Upper lobe of left lung (tissue), 6 donors: ENCODE measurements at regions not wholly inside any gene's neighbourhood (a gene's known extent, or its start where the extent isn't known, plus 50 kb on each side); places are given as distances from the start of the nearest gene placed in this dataset.

ENCODE experiments used
- ATAC-seq, 2 donors: fragments of 200-7000 bp; cut with Tn5 transposase; one replicate each; pipeline ENCODE4 v1.9.1; 2022; ENCODE audit warnings: mild to moderate bottlenecking in 2 of 2, moderate library complexity in 2 of 2; ENCODE audit not compliant: low FRiP score in 2 of 2
- DNase-seq, 2 donors: peaks; one replicate each; pipeline ENCODE4 v3.0.0-alpha.2; 2019 to 2020
- H3K27ac ChIP-seq, 4 donors: fragments of 200-600 bp; sonication (generic); one replicate each; pipeline ENCODE4 v1.5.1; 2016 to 2019
- H3K27me3 ChIP-seq, 4 donors: fragments of 200-600 bp; sonication (generic); one replicate each; pipeline ENCODE4 v1.5.1; 2017 to 2019
- H3K36me3 ChIP-seq, 4 donors: fragments of 200-600 bp; sonication (generic); one replicate each; pipeline ENCODE4 v1.5.1; 2016 to 2019
- H3K4me1 ChIP-seq, 4 donors: fragments of 200-600 bp; sonication (generic); one replicate each; pipeline ENCODE4 v1.5.1; 2018 to 2019
- H3K4me3 ChIP-seq, 4 donors: fragments of 200-600 bp; sonication (generic); one replicate each; pipeline ENCODE4 v1.5.1; 2017 to 2019; ENCODE audit warnings: mild to moderate bottlenecking in 2 of 4, moderate library complexity in 1 of 4
- H3K9me3 ChIP-seq, 4 donors: fragments of 200-600 bp; sonication (generic); one replicate each; pipeline ENCODE4 v1.5.1; 2018 to 2019
- CTCF ChIP-seq, 6 experiments: fragments of 450-650 bp in 4 of 6; fragments of 200-600 bp in 2 of 6; sonication (generic) in 2 of 6; IDR thresholded peaks; one replicate each; pipeline ENCODE4 v1.5.1; 2016 to 2019; ENCODE audit warnings: antibody characterized with exemption in 6 of 6
- EP300 ChIP-seq, 4 donors: sonication (generic); formaldehyde crosslinking; IDR thresholded peaks; one replicate each; pipeline ENCODE4 v1.5.1; 2017; ENCODE audit warnings: antibody characterized with exemption in 4 of 4, control low read depth in 2 of 4
- POLR2A ChIP-seq, 4 donors: fragments of 450-650 bp; IDR thresholded peaks; one replicate each; pipeline ENCODE4 v1.5.1; 2016 to 2017; ENCODE audit warnings: antibody characterized with exemption in 4 of 4, mild to moderate bottlenecking in 2 of 4
- POLR2AphosphoS5 ChIP-seq, 2 donors: sonication (generic); formaldehyde crosslinking; IDR thresholded peaks; one replicate each; pipeline ENCODE4 v1.5.1; 2017; ENCODE audit warnings: antibody characterized with exemption in 2 of 2
- WGBS, 2 donors: methylation state at CpG; one replicate each; pipeline ENCODE4 v1.1.5; 2017 to 2018; 5-methylcytosine and 5-hydroxymethylcytosine counted together
- donor health status: DM: no; HTN: no; CAD: no; lungs with moderate emphysema.
- donor health status: DM: no; HTN: yes; CAD: no; lungs with severe emphysema.

- ATAC-seq (no peak), DNase-seq (no peak)
- Histone ChIP-seq H3K27ac (no peak overlapping the region), H3K4me3 (no peak overlapping the region), H3K36me3 (no peaks in the 10 kb centered on the region), H3K9me3 (no peaks in the 10 kb centered on the region), H3K4me1 (no peaks in the 10 kb centered on the region), H3K27me3 (no peaks in the 10 kb centered on the region)
- TF ChIP-seq CTCF (IDR thresholded peaks at IDR 0.05) (no peak), EP300 (IDR thresholded peaks at IDR 0.05) (no peak)
Observed at GRCh38 chr2:77995161-77995560, 473.0 kb upstream of the LRRTM4 start.

GRCh38 chr2:77999376-77999775 is 477.2 kb upstream of the LRRTM4 start:
- Histone ChIP-seq H3K4me1 (no peaks in the 10 kb centered on the region), H3K36me3 (no peaks in the 10 kb centered on the region), H3K9me3 (no peaks in the 10 kb centered on the region), H3K4me3 (no peak overlapping the region), H3K27ac (no peak overlapping the region), H3K27me3 (no peaks in the 10 kb centered on the region)
- WGBS, 2 donors: 48 to 65% methylated on average over 1 of the region's 1 CpG
- DNase-seq (no peak), ATAC-seq (no peak)
- TF ChIP-seq CTCF (IDR thresholded peaks at IDR 0.05): no peak
- no peak for TF ChIP-seq POLR2A (IDR thresholded peaks at IDR 0.05)
- no peak for TF ChIP-seq POLR2AphosphoS5 (IDR thresholded peaks at IDR 0.05)
- TF ChIP-seq EP300 (IDR thresholded peaks at IDR 0.05): no peak

- Histone ChIP-seq H3K4me1 (no peaks in the 10 kb centered on the region), H3K4me3 (no peak overlapping the region), H3K9me3 (peaks cover 0 to 4% (median 0%) of the 10 kb centered on the region in 4 donors), H3K27me3 (no peaks in the 10 kb centered on the region), H3K27ac (no peak overlapping the region), H3K36me3 (no peaks in the 10 kb centered on the region)
- no peak for DNase-seq
- ATAC-seq: no peak
- no peak for TF ChIP-seq POLR2AphosphoS5 (IDR thresholded peaks at IDR 0.05)
- no peak for TF ChIP-seq EP300 (IDR thresholded peaks at IDR 0.05)
- no peak for TF ChIP-seq CTCF (IDR thresholded peaks at IDR 0.05)
- TF ChIP-seq POLR2A (IDR thresholded peaks at IDR 0.05): no peak
Observed at GRCh38 chr2:78009289-78009688, 487.1 kb upstream of the LRRTM4 start.

GRCh38 chr2:78011251-78011650 is 489.1 kb upstream of the LRRTM4 start:
- H3K36me3 ChIP-seq: no peaks in the 10 kb centered on the region
- H3K9me3 ChIP-seq: peaks cover 0 to 4% (median 0%) of the 10 kb centered on the region in 4 donors
- ATAC-seq (no peak), DNase-seq (no peak)
- H3K4me3 ChIP-seq: no peak overlapping the region
- WGBS, 2 donors: 76 to 81% methylated on average over 2 of the region's 2 CpGs
- H3K27ac ChIP-seq: no peak overlapping the region
- no peak for TF ChIP-seq POLR2A (IDR thresholded peaks at IDR 0.05)
- no peak for TF ChIP-seq POLR2AphosphoS5 (IDR thresholded peaks at IDR 0.05)
- TF ChIP-seq EP300 (IDR thresholded peaks at IDR 0.05): no peak
- no peak for TF ChIP-seq CTCF (IDR thresholded peaks at IDR 0.05)
- H3K27me3 ChIP-seq: no peaks in the 10 kb centered on the region
- no peaks in the 10 kb centered on the region for H3K4me1 ChIP-seq

GRCh38 chr2:78020491-78020890 is 498.3 kb upstream of the LRRTM4 start:
- TF ChIP-seq CTCF (IDR thresholded peaks at IDR 0.05) (no peak), POLR2A (IDR thresholded peaks at IDR 0.05) (no peak), EP300 (IDR thresholded peaks at IDR 0.05) (no peak), POLR2AphosphoS5 (IDR thresholded peaks at IDR 0.05) (no peak)
- Histone ChIP-seq H3K27me3 (no peaks in the 10 kb centered on the region), H3K4me1 (no peaks in the 10 kb centered on the region), H3K36me3 (no peaks in the 10 kb centered on the region), H3K9me3 (no peaks in the 10 kb centered on the region), H3K27ac (no peak overlapping the region), H3K4me3 (no peak overlapping the region)
- ATAC-seq: no peak
- no peak for DNase-seq
- WGBS, 2 donors: 66 to 70% methylated on average over 4 of the region's 4 CpGs
